Panc1 (cell line): ENCODE measurements at regions not wholly inside any gene's neighbourhood (a gene's known extent, or its start where the extent isn't known, plus 50 kb on each side); places are given as distances from the start of the nearest gene placed in this dataset.

ENCODE experiments used
- ATAC-seq: fragments of 200-7000 bp; cut with Tn5 transposase; 2 replicates; pipeline ENCODE4 v1.9.1; 2020; ENCODE audit warnings: mild to moderate bottlenecking, moderate library complexity
- BruUV-seq: library from RNA; stranded (reverse); fragments of 400-500 nt; replicated peaks from 2 replicates; lab custom pipeline; 2021; lab: Mats Ljungman, UMichigan
- CTCF ChIA-PET: fragments of 300-600 bp; sonication (Branson Sonifier 250); formaldehyde crosslinking; loops from one replicate; lab custom pipeline; 2022; ENCODE audit warnings: antibody characterized with exemption; lab: Charles Lee
- POLR2A ChIA-PET: fragments of 300-600 bp; sonication (Branson Sonifier 250); formaldehyde crosslinking; loops from one replicate; lab custom pipeline; 2022; ENCODE audit warnings: antibody characterized with exemption; lab: Charles Lee
- DNase-seq: peaks from one replicate; pipeline ENCODE4 v3.0.0-alpha.2; 2010; ENCODE audit warnings: low read depth, low spot score
- H3K27ac ChIP-seq: 2 replicates; pipeline ENCODE4 v1.5.1; 2011; ENCODE audit warnings: mild to moderate bottlenecking, low read length, inconsistent platforms
- H3K27me3 ChIP-seq: fragments of 200-500 bp; sonication (Bioruptor generic); 2 replicates; pipeline ENCODE4 v1.6.0; 2014; ENCODE audit warnings: low read length, inconsistent platforms; ENCODE audit not compliant: control insufficient read depth, insufficient read depth
- H3K36me3 ChIP-seq: fragments of 200-500 bp; sonication (Bioruptor generic); 2 replicates; pipeline ENCODE4 v1.5.1; 2014; ENCODE audit warnings: inconsistent platforms, mild to moderate bottlenecking, low read length, moderate library complexity; ENCODE audit not compliant: control insufficient read depth, insufficient read depth
- H3K4me1 ChIP-seq: 2 replicates; pipeline ENCODE4 v1.5.1; 2011; ENCODE audit warnings: inconsistent platforms, mild to moderate bottlenecking, low read length, moderate library complexity; ENCODE audit not compliant: control insufficient read depth, insufficient read depth
- H3K4me3 ChIP-seq, 2 experiments: 2 replicates each; pipeline ENCODE4 v1.5.1; 2011 to 2012; ENCODE audit warnings: low read depth in 2 of 2, low read length in 2 of 2, mild to moderate bottlenecking in 2 of 2, inconsistent platforms in 1 of 2, moderate library complexity in 1 of 2
- H3K9me3 ChIP-seq: fragments of 200-500 bp; sonication (Bioruptor generic); 2 replicates; pipeline ENCODE4 v1.5.1; 2014; ENCODE audit warnings: low read depth, mild to moderate bottlenecking, inconsistent platforms, low read length, moderate library complexity; ENCODE audit not compliant: control insufficient read depth, insufficient read depth
- CTCF ChIP-seq: fragments of 450-650 bp; IDR thresholded peaks from 2 replicates; pipeline ENCODE4 v1.5.1; 2017; ENCODE audit warnings: mild to moderate bottlenecking
- POLR2AphosphoS5 ChIP-seq: IDR thresholded peaks from 2 replicates; pipeline ENCODE4 v1.6.1; 2012; ENCODE audit warnings: mild to moderate bottlenecking, low read depth, low read length, moderate library complexity
- REST ChIP-seq, 2 experiments: IDR thresholded peaks; 2 replicates each; pipeline ENCODE4 v1.6.1; 2011 to 2012; ENCODE audit warnings: low read depth in 2 of 2, control low read depth in 1 of 2, low read length in 1 of 2, mild to moderate bottlenecking in 1 of 2, moderate library complexity in 1 of 2; ENCODE audit not compliant: insufficient read depth in 1 of 2
- SIN3A ChIP-seq: IDR thresholded peaks from 2 replicates; pipeline ENCODE4 v1.6.1; 2012; ENCODE audit warnings: low read depth, mild to moderate bottlenecking, low read length, moderate library complexity, borderline replicate concordance; ENCODE audit not compliant: insufficient read depth
- TCF7L2 ChIP-seq: IDR thresholded peaks from 2 replicates; pipeline ENCODE4 v1.6.1; 2011; ENCODE audit warnings: mild to moderate bottlenecking, low read depth, low read length, inconsistent platforms
- in situ Hi-C: cut with HindIII; loops from 2 replicates; pipeline ENCODE4 v1.10.0; 2016; ENCODE audit warnings: low sequenced_read_pairs, low pct_unique_long_range_greater_than_20kb
- intact Hi-C: fragments of 100-400 bp; cut with micrococcal nuclease; formaldehyde crosslinking; loops from one replicate; pipeline ENCODE4 v1.10.0; 2022; ENCODE audit not compliant: unreplicated experiment

GRCh38 chr15:94858011-94858410 is 626.6 kb downstream of the MCTP2 start:
- no peaks in the 10 kb centered on the region for H3K36me3 ChIP-seq
- no peaks in the 10 kb centered on the region for H3K9me3 ChIP-seq
- H3K27me3 ChIP-seq = no peaks in the 10 kb centered on the region
- ChIA-PET POLR2A (no interaction called here), CTCF (no interaction called here)
- no peaks in the 10 kb centered on the region for H3K4me1 ChIP-seq
- in situ Hi-C loops = no loop called here
- H3K27ac ChIP-seq = no peak overlapping the region
- H3K4me3 ChIP-seq = no peak overlapping the region
- no TSS peak for BruUV-seq
- TF ChIP-seq POLR2AphosphoS5 = no peak
- TF ChIP-seq CTCF = no peak
- no peak for TF ChIP-seq SIN3A
- TF ChIP-seq REST (IDR thresholded peaks at IDR 0.05; ENCODE audit: insufficient read depth in 1 of 2, low read depth in 2 of 2, low read length in 1 of 2) = no peak
- TF ChIP-seq TCF7L2 = no peak
- DNase-seq = no peak
- ATAC-seq = no peak
- intact Hi-C loops = no loop called here

GRCh38 chr15:94858449-94858848 is 627.1 kb downstream of the MCTP2 start:
- H3K27ac ChIP-seq = no peak overlapping the region
- no peak overlapping the region for H3K4me3 ChIP-seq
- no peaks in the 10 kb centered on the region for H3K4me1 ChIP-seq
- no peak for ATAC-seq
- no peak for DNase-seq
- in situ Hi-C loops (no loop called here), intact Hi-C loops (no loop called here)
- ChIA-PET CTCF (no interaction called here), POLR2A (no interaction called here)
- TF ChIP-seq TCF7L2 (no peak), POLR2AphosphoS5 (no peak), REST (IDR thresholded peaks at IDR 0.05; ENCODE audit: insufficient read depth in 1 of 2, low read depth in 2 of 2, low read length in 1 of 2) (no peak), CTCF (no peak), SIN3A (no peak)
- H3K27me3 ChIP-seq = no peaks in the 10 kb centered on the region
- no peaks in the 10 kb centered on the region for H3K9me3 ChIP-seq
- no peaks in the 10 kb centered on the region for H3K36me3 ChIP-seq
- BruUV-seq = no TSS peak
